ENCODE measurements at regions not wholly inside any gene's neighbourhood (a gene's known extent, or its start where the extent isn't known, plus 50 kb on each side); places are given as distances from the start of the nearest gene placed in this dataset.

DNA sequence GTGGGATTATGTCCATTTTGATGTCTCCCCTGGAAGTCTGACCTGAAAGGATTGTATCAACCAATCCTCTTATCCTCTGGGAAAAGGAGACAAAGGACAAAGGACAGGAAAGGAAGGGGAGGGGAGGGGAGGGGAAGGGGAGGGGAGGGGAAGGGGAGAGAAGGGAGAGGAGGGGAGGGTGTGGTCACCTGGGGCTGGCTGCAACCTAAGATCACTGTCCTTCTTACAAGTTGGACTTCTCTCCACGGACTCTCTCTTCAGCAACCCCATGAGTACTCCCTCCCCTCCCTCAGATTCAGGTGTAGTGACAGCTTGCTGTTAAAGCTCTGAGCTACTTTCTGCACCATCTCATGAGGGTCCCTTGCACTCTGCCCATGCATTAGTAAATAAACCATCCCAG is 58.9 kb upstream of the KLHL31 start:
- H3K4me1 Mint-ChIP-seq, result peaks cover 15% of the 10 kb centered on the region
- Histone ChIP-seq H3K36me3 (replicated peaks in 1 of 2; ENCODE audit: control insufficient read depth in 1 of 2, insufficient read depth in 2 of 2, low read length in 2 of 2) (no peaks in the 10 kb centered on the region), H3K4me3 (replicated peaks in 1 of 3; ENCODE audit: low read depth in 2 of 3, low read length in 3 of 3) (no peak overlapping the region), H4K20me1 (ENCODE audit: insufficient read depth, low read length) (no peaks in the 10 kb centered on the region), H3K27ac (ENCODE audit: low read depth in 1 of 2, low read length in 2 of 2) (no peak overlapping the region), H3K9ac (ENCODE audit: insufficient read depth, low read length, poor library complexity, severe bottlenecking) (no peak overlapping the region), H3K4me2 (replicated peaks; ENCODE audit: extremely low read depth, low read length, poor library complexity, severe bottlenecking) (no peak overlapping the region), H3K79me2 (ENCODE audit: insufficient read depth, low read length) (no peaks in the 10 kb centered on the region), H3K4me1 (ENCODE audit: control insufficient read depth in 1 of 2, insufficient read depth in 2 of 2, low read length in 2 of 2) (peaks cover 4 to 5% of the 10 kb centered on the region in 2 donors), H3K9me3 (replicated peaks in 1 of 2; ENCODE audit: control insufficient read depth in 1 of 2, insufficient read depth in 1 of 2, low read length in 2 of 2) (no peaks in the 10 kb centered on the region), H3K27me3 (ENCODE audit: control insufficient read depth in 2 of 2, insufficient read depth in 2 of 2, low read length in 2 of 2) (no peaks in the 10 kb centered on the region), H2AFZ (ENCODE audit: insufficient read depth, low read depth, low read length, poor library complexity, severe bottlenecking) (no peak overlapping the region)
- intact Hi-C loops (cut with micrococcal nuclease), result loop anchor here (10.0 kb wide), 1 partner anchor 550 kb away; no protein-coding TSS in a partner anchor
- H3K27me3 Mint-ChIP-seq (ENCODE audit: low read depth in 3 of 3), result peaks cover 3 to 11% (median 3%) of the 10 kb centered on the region in 3 donors
- no peak overlapping the region for H3K27ac Mint-ChIP-seq
- no peaks in the 10 kb centered on the region for H3K9me3 Mint-ChIP-seq
- H3K4me3 Mint-ChIP-seq, result no peak overlapping the region
- TF ChIP-seq CTCF (IDR thresholded peaks at IDR 0.05), result no peak
- no peaks in the 10 kb centered on the region for H3K36me3 Mint-ChIP-seq
- no peak for DNase-seq
- no CpG with 5 or more reads among the region's 1 CpG for WGBS (ENCODE audit: insufficient coverage)

DNA sequence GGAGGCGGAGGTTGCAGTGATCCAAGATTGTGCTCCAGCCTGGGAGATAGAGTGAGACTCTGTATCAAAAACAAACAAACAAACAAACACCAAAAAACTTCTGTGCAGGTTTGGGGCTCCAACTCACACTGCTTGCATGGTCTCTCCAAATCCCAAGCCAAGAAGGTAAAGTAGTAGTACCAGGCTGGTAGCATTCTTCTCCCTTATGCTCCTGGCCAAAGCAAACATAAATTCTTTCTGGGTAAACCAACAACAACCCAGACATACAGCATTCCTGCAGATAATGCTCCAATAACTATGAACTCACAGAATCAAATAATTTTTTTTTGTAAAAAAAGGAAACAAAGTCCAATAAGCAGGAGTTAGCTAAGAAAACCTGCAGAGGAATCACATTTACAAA is 57.8 kb upstream of the KLHL31 start:
- Histone ChIP-seq H3K36me3 (replicated peaks in 1 of 2; ENCODE audit: control insufficient read depth in 1 of 2, insufficient read depth in 2 of 2, low read length in 2 of 2) (no peaks in the 10 kb centered on the region), H3K27me3 (ENCODE audit: control insufficient read depth in 2 of 2, insufficient read depth in 2 of 2, low read length in 2 of 2) (no peaks in the 10 kb centered on the region), H2AFZ (ENCODE audit: insufficient read depth, low read depth, low read length, poor library complexity, severe bottlenecking) (no peak overlapping the region), H3K27ac (ENCODE audit: low read depth in 1 of 2, low read length in 2 of 2) (no peak overlapping the region), H4K20me1 (ENCODE audit: insufficient read depth, low read length) (no peaks in the 10 kb centered on the region), H3K4me2 (replicated peaks; ENCODE audit: extremely low read depth, low read length, poor library complexity, severe bottlenecking) (no peak overlapping the region), H3K9me3 (replicated peaks in 1 of 2; ENCODE audit: control insufficient read depth in 1 of 2, insufficient read depth in 1 of 2, low read length in 2 of 2) (no peaks in the 10 kb centered on the region), H3K9ac (ENCODE audit: insufficient read depth, low read length, poor library complexity, severe bottlenecking) (no peak overlapping the region), H3K4me1 (ENCODE audit: control insufficient read depth in 1 of 2, insufficient read depth in 2 of 2, low read length in 2 of 2) (peaks cover 1 to 2% of the 10 kb centered on the region in 2 donors), H3K79me2 (ENCODE audit: insufficient read depth, low read length) (no peaks in the 10 kb centered on the region), H3K4me3 (replicated peaks in 1 of 3; ENCODE audit: low read depth in 2 of 3, low read length in 3 of 3) (no peak overlapping the region)
- no peak for TF ChIP-seq CTCF (IDR thresholded peaks at IDR 0.05)
- H3K4me3 Mint-ChIP-seq, result no peak overlapping the region
- H3K27ac Mint-ChIP-seq, result no peak overlapping the region
- no peak for DNase-seq
- no peaks in the 10 kb centered on the region for H3K9me3 Mint-ChIP-seq
- peaks cover 3 to 11% (median 3%) of the 10 kb centered on the region in 3 donors for H3K27me3 Mint-ChIP-seq (ENCODE audit: low read depth in 3 of 3)
- H3K36me3 Mint-ChIP-seq, result no peaks in the 10 kb centered on the region
- intact Hi-C loops (cut with micrococcal nuclease), result loop anchor here (10.0 kb wide), 1 partner anchor 549 kb away; no protein-coding TSS in a partner anchor
- peaks cover 12% of the 10 kb centered on the region for H3K4me1 Mint-ChIP-seq
- no CpG with 5 or more reads among the region's 1 CpG for WGBS (ENCODE audit: insufficient coverage)
